Stimulated activated CD8-positive, alpha-beta memory T cell treated with anti-CD3 and anti-CD28 coated beads, Interleukin-4, amount 100 ng/mL, for 48 hours (primary cell): ENCODE measurements at regions not wholly inside any gene's neighbourhood (a gene's known extent, or its start where the extent isn't known, plus 50 kb on each side); places are given as distances from the start of the nearest gene placed in this dataset.

Experiments
- DNase-seq: peaks from one replicate; pipeline ENCODE4 v3.0.0-alpha.2; 2020

GRCh38 chr2:118496870-118497611, 350.4 kb downstream of the EN1 start:
- DNase-seq: no peak

- no peak for DNase-seq
Observed at GRCh38 chr2:118496467-118496866, 351.0 kb downstream of the EN1 start.

GRCh38 chr2:118495290-118495689, 352.2 kb downstream of the EN1 start:
- no peak for DNase-seq

- DNase-seq: no peak
Observed at GRCh38 chr2:118493213-118493612, 354.2 kb downstream of the EN1 start.

- DNase-seq: no peak
Observed at GRCh38 chr2:118492335-118492734, 355.1 kb downstream of the EN1 start.

GRCh38 chr2:118490330-118490729, 357.1 kb downstream of the EN1 start:
- DNase-seq: no peak

GRCh38 chr2:118489712-118490299, 357.6 kb downstream of the EN1 start:
- DNase-seq: no peak

GRCh38 chr2:118481299-118481698, 366.1 kb downstream of the EN1 start:
- no peak for DNase-seq

GRCh38 chr2:118479020-118479419, 368.4 kb downstream of the EN1 start:
- DNase-seq: no peak

GRCh38 chr2:118477111-118477862, 370.2 kb downstream of the EN1 start:
- DNase-seq: no peak

GRCh38 chr2:118475622-118476205, 371.7 kb downstream of the EN1 start:
- DNase-seq: no peak

- DNase-seq: no peak
Observed at GRCh38 chr2:118474541-118474920, 372.9 kb downstream of the EN1 start.

GRCh38 chr2:118473846-118474540, 373.5 kb downstream of the EN1 start:
- DNase-seq: no peak

GRCh38 chr2:118473241-118473640, 374.2 kb downstream of the EN1 start:
- no peak for DNase-seq

GRCh38 chr2:118470297-118470696, 377.2 kb downstream of the EN1 start:
- DNase-seq: no peak

GRCh38 chr2:118469103-118469502, 378.3 kb downstream of the EN1 start:
- DNase-seq: no peak

- no peak for DNase-seq
Observed at GRCh38 chr2:118464546-118465265, 376.4 kb downstream of the INSIG2 start.

- no peak for DNase-seq
Observed at GRCh38 chr2:118464046-118464445, 375.8 kb downstream of the INSIG2 start.

- DNase-seq: no peak
Observed at GRCh38 chr2:118460425-118460824, 372.2 kb downstream of the INSIG2 start.

- no peak for DNase-seq
Observed at GRCh38 chr2:118459426-118459825, 371.2 kb downstream of the INSIG2 start.

- DNase-seq: no peak
Observed at GRCh38 chr2:118457951-118458350, 369.7 kb downstream of the INSIG2 start.

GRCh38 chr2:118449401-118449800, 361.1 kb downstream of the INSIG2 start:
- DNase-seq: no peak
